ENCODE measurements at regions not wholly inside any gene's neighbourhood (a gene's known extent, or its start where the extent isn't known, plus 50 kb on each side); places are given as distances from the start of the nearest gene placed in this dataset.
"Not testable (repeated sequence)": the region's sequence is repeated elsewhere in the genome, so short reads cannot be mapped to it uniquely, and the experiment has no call there.

- no peak for FAIRE-seq
Measured at GRCh38 chr4:117135634-117136354, 50.4 kb upstream of the TRAM1L1 start.

- FAIRE-seq: no peak
Measured at GRCh38 chr4:117137145-117137544, 51.8 kb upstream of the TRAM1L1 start.

DNA sequence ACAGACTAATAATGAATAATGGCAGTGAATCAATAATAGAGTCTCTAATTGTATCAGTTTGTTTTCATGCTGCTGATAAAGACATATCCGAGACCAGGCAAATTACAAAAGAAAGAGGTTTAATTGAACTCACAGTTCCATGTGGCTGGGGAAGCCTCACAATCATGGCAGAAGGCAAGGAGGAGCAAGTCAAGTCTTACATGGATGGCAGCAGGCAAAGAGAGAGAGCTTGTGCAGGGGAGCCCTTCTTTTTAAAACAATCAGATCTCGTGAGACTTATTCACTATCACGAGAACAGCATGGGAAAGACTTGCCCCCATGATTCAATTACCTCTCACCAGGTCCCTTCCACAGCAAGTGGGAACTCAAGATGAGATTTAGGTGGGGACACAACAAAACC, 53.4 kb upstream of the TRAM1L1 start:
- not testable (repeated sequence) for FAIRE-seq

- no peak for FAIRE-seq
Measured at GRCh38 chr4:117154251-117154650, 68.9 kb upstream of the TRAM1L1 start.

GRCh38 chr4:117156806-117157205, 71.4 kb upstream of the TRAM1L1 start:
- no peak for FAIRE-seq

- no peak for FAIRE-seq
Measured at GRCh38 chr4:117157360-117157759, 72.0 kb upstream of the TRAM1L1 start.

DNA sequence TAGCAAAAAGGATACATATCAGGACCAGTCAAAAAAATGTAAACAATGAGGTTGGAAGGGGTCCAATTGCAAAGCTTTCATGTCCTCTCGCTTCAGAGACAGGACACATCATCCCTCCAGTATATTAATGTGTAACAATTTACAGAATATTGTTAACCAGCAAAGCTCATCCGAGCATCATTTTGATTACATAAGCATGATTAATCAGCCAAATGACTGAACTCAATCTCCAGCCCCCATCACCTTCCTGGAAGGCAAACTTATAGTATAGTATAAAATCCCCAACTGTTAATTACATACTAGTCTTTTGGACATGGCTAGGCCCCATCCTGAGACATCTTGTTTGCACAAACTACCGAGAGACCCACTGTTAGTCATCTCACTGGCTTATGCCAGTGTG, 77.6 kb upstream of the TRAM1L1 start:
- FAIRE-seq: no peak

GRCh38 chr4:117164338-117164737, 79.0 kb upstream of the TRAM1L1 start:
- no peak for FAIRE-seq

GRCh38 chr4:117175369-117175768, 90.0 kb upstream of the TRAM1L1 start:
- FAIRE-seq: not testable (repeated sequence)

DNA sequence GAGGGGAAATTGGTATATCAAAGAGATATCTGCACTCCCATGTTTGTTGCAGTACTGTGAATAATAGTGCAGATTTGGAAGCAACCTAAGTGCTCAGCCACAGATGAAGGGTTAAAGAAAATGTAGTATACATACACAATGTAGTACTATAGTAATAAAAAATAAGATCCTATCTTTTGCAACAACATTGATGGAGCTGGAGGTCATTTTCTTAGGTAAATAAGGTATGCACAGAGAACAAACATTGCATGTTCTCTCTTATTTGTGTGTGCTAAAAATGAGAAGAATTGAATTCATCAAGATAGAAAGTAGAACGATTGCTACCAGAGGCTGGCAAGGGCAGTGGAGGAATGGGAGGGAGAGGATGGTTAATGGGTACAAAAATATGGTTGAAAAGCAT, 117.9 kb upstream of the TRAM1L1 start:
- no peak for FAIRE-seq

- no peak for FAIRE-seq
Measured at GRCh38 chr4:117210551-117210950, 125.2 kb upstream of the TRAM1L1 start.

- FAIRE-seq: no peak
Measured at GRCh38 chr4:117224256-117224655, 138.9 kb upstream of the TRAM1L1 start.

GRCh38 chr4:117225471-117225870, 140.1 kb upstream of the TRAM1L1 start:
- no peak for FAIRE-seq

- no peak for FAIRE-seq
Measured at GRCh38 chr4:117227925-117228324, 142.5 kb upstream of the TRAM1L1 start.

- no peak for FAIRE-seq
Measured at GRCh38 chr4:117239434-117239833, 154.1 kb upstream of the TRAM1L1 start.

DNA sequence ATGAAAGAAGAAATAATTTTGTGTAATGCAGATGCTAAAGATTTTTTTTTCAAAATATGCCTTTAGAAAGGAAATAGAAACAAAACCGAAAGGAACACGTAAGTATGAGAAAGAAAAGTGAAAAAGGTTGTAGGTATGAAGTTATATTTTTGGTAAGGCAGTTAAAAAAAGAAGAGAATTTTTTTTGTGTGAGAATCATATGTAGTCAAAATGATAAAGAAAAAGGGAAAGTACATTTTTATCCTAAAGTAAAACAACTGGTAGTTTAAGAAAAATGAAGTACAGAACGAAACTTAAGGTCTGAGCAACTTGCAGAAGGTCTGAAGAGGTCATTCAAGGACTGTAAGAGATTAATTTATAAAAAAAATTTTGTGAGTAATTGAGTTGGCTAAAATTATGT, 164.0 kb upstream of the TRAM1L1 start:
- peak; percentile 53 for FAIRE-seq

DNA sequence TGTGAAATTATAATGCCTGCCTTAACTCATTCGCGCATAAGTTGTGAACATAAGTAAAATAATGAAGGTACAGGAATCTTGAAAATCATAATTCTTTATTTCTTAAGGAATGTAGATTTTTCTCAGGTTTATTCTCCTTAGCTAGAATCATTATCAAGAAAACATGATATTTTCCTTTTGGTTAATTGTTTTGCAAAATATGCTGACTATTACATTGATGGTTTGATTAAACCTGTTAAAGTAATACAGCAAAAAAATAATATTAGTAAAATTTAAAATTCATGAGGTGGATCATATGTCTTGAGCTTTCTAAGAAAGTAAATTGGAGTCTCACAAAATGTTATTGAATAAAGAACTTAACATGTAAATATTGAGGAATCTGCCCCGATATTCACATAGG, 178.7 kb upstream of the TRAM1L1 start:
- FAIRE-seq: peak; percentile 6

DNA sequence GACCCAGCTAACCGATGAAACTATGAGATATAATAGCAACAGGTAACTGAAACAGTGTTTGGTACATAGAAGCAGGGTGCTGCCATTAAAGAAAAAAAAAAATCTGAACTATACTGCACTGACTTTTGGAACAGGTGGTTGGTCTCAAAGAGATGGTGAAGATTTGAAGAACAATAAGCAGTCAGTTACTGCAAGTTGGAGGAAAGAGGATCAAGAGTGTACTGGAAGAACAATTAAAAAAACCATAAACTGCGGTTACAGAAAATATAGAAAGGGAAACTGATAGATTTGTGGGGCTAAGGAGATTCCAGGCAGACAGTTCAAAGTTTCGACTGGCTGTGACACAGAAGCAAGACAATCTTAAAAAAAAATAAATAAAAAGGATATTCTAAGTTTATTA, 181.9 kb upstream of the TRAM1L1 start:
- no peak for FAIRE-seq

DNA sequence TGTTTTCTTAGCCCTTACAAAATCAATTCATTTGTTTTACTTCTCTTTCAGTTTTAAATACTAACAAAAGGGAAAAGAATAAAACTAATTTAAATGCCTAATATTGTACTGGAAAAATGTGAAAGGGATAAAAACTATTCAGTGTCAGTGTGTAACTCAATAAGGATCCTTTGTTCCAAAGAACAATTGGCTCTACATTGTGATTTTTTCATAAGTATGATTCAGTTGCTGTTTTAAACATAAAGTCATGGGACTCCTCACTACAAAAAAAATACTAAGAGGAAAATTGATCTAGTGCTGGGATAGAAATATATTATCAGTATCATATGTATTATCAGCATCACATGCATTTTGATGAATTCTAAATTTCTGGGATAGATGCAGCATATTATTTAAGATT, 199.4 kb upstream of the TRAM1L1 start:
- FAIRE-seq: no peak

- FAIRE-seq: no peak
Measured at GRCh38 chr4:117293784-117294183, 208.4 kb upstream of the TRAM1L1 start.

DNA sequence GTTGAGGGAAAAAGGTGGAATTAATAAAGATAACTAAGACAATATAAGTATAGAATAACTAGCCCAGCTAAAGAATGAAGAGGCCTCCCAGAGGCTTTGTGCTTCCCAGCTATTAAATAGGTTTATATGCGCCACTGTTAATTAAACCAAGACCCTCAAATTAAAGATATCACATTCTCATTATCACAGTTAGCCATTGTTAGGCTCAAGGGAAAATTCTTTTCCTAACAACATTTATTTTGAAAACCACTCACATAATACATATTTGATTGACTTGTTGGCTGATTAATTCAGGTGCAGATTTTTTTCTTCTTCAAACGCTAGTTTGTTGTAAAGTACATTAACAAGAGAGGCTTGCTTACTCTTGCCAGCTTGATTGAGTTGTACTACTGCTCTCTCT, 216.8 kb upstream of the TRAM1L1 start:
- no peak for FAIRE-seq

DNA sequence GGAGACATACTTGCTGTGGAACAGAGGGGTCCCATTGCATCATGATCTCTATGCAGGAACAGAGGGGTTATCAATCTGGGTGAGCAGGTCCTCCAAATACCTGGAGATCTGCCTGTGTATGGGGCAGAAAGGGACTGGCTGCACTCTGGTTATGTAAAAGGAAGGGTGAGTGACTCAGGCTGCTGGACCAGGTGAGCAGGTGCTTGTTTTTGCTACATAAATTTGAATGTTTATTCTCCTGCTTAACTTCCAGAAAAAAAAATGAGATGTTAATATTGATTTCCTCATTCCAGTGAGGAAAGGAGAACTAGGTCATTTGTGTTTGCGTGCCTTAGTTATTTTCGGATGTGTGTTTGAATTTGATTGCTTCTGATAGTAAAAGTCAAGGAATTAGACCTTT, 225.8 kb upstream of the TRAM1L1 start:
- FAIRE-seq: no peak

DNA sequence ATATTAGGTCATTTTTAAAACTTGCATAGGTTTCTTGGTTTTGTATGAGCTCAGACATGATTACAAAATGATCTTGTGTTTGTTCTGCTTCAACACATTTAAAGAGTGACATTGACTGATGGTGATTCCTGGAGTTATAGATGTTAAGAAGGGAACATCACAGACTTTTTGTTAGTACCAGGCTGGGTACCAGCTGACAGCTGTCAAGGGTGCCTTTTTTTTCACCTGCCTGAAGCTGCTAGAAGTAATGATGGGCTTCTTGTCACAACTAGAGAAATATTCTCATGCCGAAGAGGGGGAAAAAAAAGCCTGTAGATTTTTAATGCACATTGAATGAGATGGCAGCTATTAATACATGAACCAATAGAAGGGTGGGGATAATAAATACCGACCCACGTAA, 226.6 kb upstream of the TRAM1L1 start:
- FAIRE-seq: no peak

DNA sequence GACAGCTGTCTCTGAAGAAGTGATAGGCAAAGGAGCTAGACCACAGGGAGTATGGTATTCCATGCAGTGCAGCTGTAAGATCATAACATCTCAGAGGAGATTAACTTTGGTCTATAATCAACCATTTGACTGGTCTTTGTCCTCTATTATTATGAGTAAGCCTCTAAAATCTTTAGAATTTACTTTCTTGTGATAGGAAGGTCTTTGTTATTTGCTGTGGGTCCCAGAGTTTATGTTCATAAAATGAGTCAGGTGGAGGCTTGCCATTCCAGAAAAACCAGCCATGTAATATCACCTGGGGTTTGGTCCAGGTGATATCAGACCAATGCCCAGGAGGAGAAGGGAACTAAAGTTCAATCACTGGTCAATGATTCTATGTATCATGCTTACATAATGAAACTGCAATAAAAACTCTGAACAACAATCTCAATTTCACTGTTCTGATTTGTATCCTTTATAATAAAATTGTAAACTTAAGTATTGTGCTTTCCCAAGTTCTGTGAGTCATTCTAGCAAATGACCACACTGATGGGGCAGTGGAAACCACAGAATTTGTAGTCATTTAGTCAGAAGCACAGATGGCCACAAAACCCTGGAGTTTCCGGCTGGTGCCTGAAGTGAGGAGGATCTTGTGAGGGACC, 239.6 kb upstream of the TRAM1L1 start:
- no peak for FAIRE-seq

GRCh38 chr4:117326091-117326490, 240.7 kb upstream of the TRAM1L1 start:
- no peak for FAIRE-seq

Data from A204.1 (cell line).